B cell (primary cell): ENCODE measurements at regions not wholly inside any gene's neighbourhood (a gene's known extent, or its start where the extent isn't known, plus 50 kb on each side); places are given as distances from the start of the nearest gene placed in this dataset.

Experiments
- EZH2 ChIP-seq: IDR thresholded peaks from 2 replicates; pipeline ENCODE4 v1.6.1; 2012; ENCODE audit warnings: borderline replicate concordance, low read depth, mild to moderate bottlenecking, moderate library complexity, low read length; ENCODE audit not compliant: insufficient read depth, poor library complexity, severe bottlenecking
- TF ChIP-seq, protein P1 (sequence below): fragments of 200-600 bp; IDR thresholded peaks from one replicate; pipeline ENCODE4 v1.8.0; 2022; ENCODE audit warnings: antibody characterized with exemption, mild to moderate bottlenecking

- TF ChIP-seq, protein P1, sequence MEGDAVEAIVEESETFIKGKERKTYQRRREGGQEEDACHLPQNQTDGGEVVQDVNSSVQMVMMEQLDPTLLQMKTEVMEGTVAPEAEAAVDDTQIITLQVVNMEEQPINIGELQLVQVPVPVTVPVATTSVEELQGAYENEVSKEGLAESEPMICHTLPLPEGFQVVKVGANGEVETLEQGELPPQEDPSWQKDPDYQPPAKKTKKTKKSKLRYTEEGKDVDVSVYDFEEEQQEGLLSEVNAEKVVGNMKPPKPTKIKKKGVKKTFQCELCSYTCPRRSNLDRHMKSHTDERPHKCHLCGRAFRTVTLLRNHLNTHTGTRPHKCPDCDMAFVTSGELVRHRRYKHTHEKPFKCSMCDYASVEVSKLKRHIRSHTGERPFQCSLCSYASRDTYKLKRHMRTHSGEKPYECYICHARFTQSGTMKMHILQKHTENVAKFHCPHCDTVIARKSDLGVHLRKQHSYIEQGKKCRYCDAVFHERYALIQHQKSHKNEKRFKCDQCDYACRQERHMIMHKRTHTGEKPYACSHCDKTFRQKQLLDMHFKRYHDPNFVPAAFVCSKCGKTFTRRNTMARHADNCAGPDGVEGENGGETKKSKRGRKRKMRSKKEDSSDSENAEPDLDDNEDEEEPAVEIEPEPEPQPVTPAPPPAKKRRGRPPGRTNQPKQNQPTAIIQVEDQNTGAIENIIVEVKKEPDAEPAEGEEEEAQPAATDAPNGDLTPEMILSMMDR, result no peak
- TF ChIP-seq EZH2, result no peak
Observed at GRCh38 chr1:227465256-227465655, 98.1 kb upstream of the ZNF678 start.
